HepG2 (cell line): ENCODE measurements at regions not wholly inside any gene's neighbourhood (a gene's known extent, or its start where the extent isn't known, plus 50 kb on each side); places are given as distances from the start of the nearest gene placed in this dataset.

Experiments
- ATAC-seq: fragments of 200-7000 bp; cut with Tn5 transposase; 3 replicates; pipeline ENCODE4 v1.9.1; 2020; ENCODE audit warnings: mild to moderate bottlenecking, moderate library complexity
- BruUV-seq: library from RNA; stranded (reverse); fragments of 400-500 nt; replicated peaks from 2 replicates; lab custom pipeline; 2021; lab: Mats Ljungman, UMichigan
- CTCF ChIA-PET: fragments of 300-600 bp; formaldehyde crosslinking; extraction: SDS; loops from one replicate; lab custom pipeline; 2021; ENCODE audit warnings: low total read pairs, inconsistent platforms, low intra/inter-chr PET ratio; lab: Yijun Ruan, JAX
- POLR2A ChIA-PET: fragments of 350-600 bp; sonication (Branson Sonifier 250); formaldehyde crosslinking; loops from one replicate; lab custom pipeline; 2020; ENCODE audit warnings: antibody characterized with exemption, inconsistent platforms; lab: Yijun Ruan, JAX
- DNase-seq: peaks from one replicate; pipeline ENCODE4 v3.0.0-alpha.2; 2015; ENCODE audit warnings: low spot score
- FAIRE-seq: peaks from 3 replicates; lab custom pipeline; 2011; peaks lifted over from hg19 to GRCh38; lab: Jason Lieb, UNC
- H2AFZ ChIP-seq: one replicate; pipeline ENCODE4 v1.6.1; 2011; ENCODE audit warnings: low read length, inconsistent platforms
- H3K27ac ChIP-seq: fragments of 300-600 bp; 3 replicates; pipeline ENCODE4 v1.8.0; 2011; ENCODE audit warnings: mixed run types, mild to moderate bottlenecking, mixed read lengths, low read length, inconsistent platforms; ENCODE audit not compliant: insufficient read depth; ENCODE audit errors: extremely low read length
- H3K27me3 ChIP-seq, 2 experiments: fragments of 200-600 bp in 1 of 2; 2 replicates in 1 of 2; 3 replicates in 1 of 2; pipeline versions ENCODE4 v1.6.0 to v1.8.0; 2011; ENCODE audit warnings: low read length in 2 of 2, mild to moderate bottlenecking in 2 of 2, moderate library complexity in 2 of 2, inconsistent platforms in 1 of 2; ENCODE audit not compliant: insufficient read depth in 2 of 2, control insufficient read depth in 1 of 2
- H3K36me3 ChIP-seq, 2 experiments: fragments of 200-600 bp in 1 of 2; replicated peaks in 1 of 2; 2 replicates in 1 of 2; 3 replicates in 1 of 2; pipeline versions ENCODE4 v1.5.1 to v1.8.0; 2011; ENCODE audit warnings: low read length in 2 of 2, inconsistent platforms in 1 of 2; ENCODE audit not compliant: insufficient read depth in 2 of 2, control insufficient read depth in 1 of 2
- H3K4me1 ChIP-seq: 2 replicates; pipeline ENCODE4 v1.5.1; 2012; ENCODE audit warnings: low read length, inconsistent platforms; ENCODE audit not compliant: insufficient read depth
- H3K4me2 ChIP-seq: 2 replicates; pipeline ENCODE4 v1.6.0; 2011; ENCODE audit warnings: low read depth, low read length, inconsistent platforms
- H3K4me3 ChIP-seq, 3 experiments: fragments of 200-600 bp in 1 of 3; sonication (generic), shearing (Covaris generic) in 1 of 3; replicated peaks in 1 of 3; 2 replicates each; pipeline ENCODE4 v1.5.1; 2011 to 2016; ENCODE audit warnings: low read length in 3 of 3, inconsistent platforms in 2 of 3, low read depth in 2 of 3, mild to moderate bottlenecking in 2 of 3, control low read depth in 1 of 3, mixed read lengths in 1 of 3; ENCODE audit not compliant: insufficient read depth in 1 of 3
- H3K79me2 ChIP-seq: one replicate; pipeline ENCODE4 v1.6.1; 2011; ENCODE audit warnings: low read length, inconsistent platforms; ENCODE audit not compliant: insufficient read depth
- H3K9ac ChIP-seq: 2 replicates; pipeline ENCODE4 v1.6.0; 2011; ENCODE audit warnings: mild to moderate bottlenecking, low read depth, low read length, inconsistent platforms; ENCODE audit not compliant: insufficient read depth
- H3K9me3 ChIP-seq: 2 replicates; pipeline ENCODE4 v1.5.1; 2012; ENCODE audit warnings: mild to moderate bottlenecking, low read length
- H4K20me1 ChIP-seq: 2 replicates; pipeline ENCODE4 v1.6.0; 2011; ENCODE audit warnings: inconsistent platforms, mild to moderate bottlenecking, low read length, moderate library complexity; ENCODE audit not compliant: insufficient read depth
- ATF7-NPFF ChIP-seq: sonication (generic); formaldehyde crosslinking; IDR thresholded peaks from 2 replicates; pipeline ENCODE4 v1.8.1; 2023; ENCODE audit warnings: mild to moderate bottlenecking, low read depth, missing genetic modification reagents, moderate library complexity
- CREM ChIP-seq, 2 experiments: sonication (generic) in 1 of 2; formaldehyde crosslinking in 1 of 2; IDR thresholded peaks; 2 replicates each; pipeline versions ENCODE4 v1.4.0 to v1.6.1; 2016 to 2020; ENCODE audit warnings: antibody characterized with exemption in 1 of 2, mild to moderate bottlenecking in 1 of 2, missing genetic modification reagents in 1 of 2
- HNF4A ChIP-seq: sonication (generic); formaldehyde crosslinking; IDR thresholded peaks from 2 replicates; pipeline ENCODE4 v1.4.0; 2020; ENCODE audit warnings: missing genetic modification reagents
- POLR2AphosphoS5 ChIP-seq: IDR thresholded peaks from 2 replicates; pipeline ENCODE4 v1.6.1; 2012; ENCODE audit warnings: low read depth, low read length
- RELA ChIP-seq: sonication (generic); formaldehyde crosslinking; IDR thresholded peaks from 2 replicates; pipeline ENCODE4 v1.4.0; 2020; ENCODE audit warnings: missing genetic modification reagents
- TBX3 ChIP-seq: fragments of 450-650 bp; IDR thresholded peaks from 2 replicates; pipeline ENCODE4 v1.6.1; 2017; ENCODE audit warnings: antibody characterized with exemption, mild to moderate bottlenecking, inconsistent platforms, borderline replicate concordance
- TMF1 ChIP-seq: sonication (generic); formaldehyde crosslinking; IDR thresholded peaks from 2 replicates; pipeline ENCODE4 v1.8.1; 2022; ENCODE audit warnings: low read depth, missing genetic modification reagents
- YEATS2 ChIP-seq: sonication (generic); formaldehyde crosslinking; IDR thresholded peaks from 2 replicates; pipeline ENCODE4 v1.4.0; 2020; ENCODE audit warnings: missing genetic modification reagents, borderline replicate concordance
- ZNF274 ChIP-seq: sonication (generic); formaldehyde crosslinking; IDR thresholded peaks from 2 replicates; pipeline ENCODE4 v1.5.1; 2020; ENCODE audit warnings: mild to moderate bottlenecking, missing genetic modification reagents
- ZNF296 ChIP-seq: sonication (generic); formaldehyde crosslinking; conservative IDR thresholded peaks from 2 replicates; pipeline ENCODE4 v1.5.0; 2020; ENCODE audit warnings: mild to moderate bottlenecking, missing genetic modification reagents
- ZNF30 ChIP-seq: sonication (generic); formaldehyde crosslinking; IDR thresholded peaks from 2 replicates; pipeline ENCODE4 v1.5.0; 2020; ENCODE audit warnings: mild to moderate bottlenecking, missing genetic modification reagents
- ZNF530 ChIP-seq: sonication (generic); formaldehyde crosslinking; IDR thresholded peaks from 2 replicates; pipeline ENCODE4 v1.5.0; 2020; ENCODE audit warnings: low read depth, mild to moderate bottlenecking, missing genetic modification reagents
- ZSCAN12 ChIP-seq: sonication (generic); formaldehyde crosslinking; IDR thresholded peaks from 2 replicates; pipeline ENCODE4 v1.9.0; 2021; ENCODE audit warnings: mild to moderate bottlenecking, missing genetic modification reagents
- in situ Hi-C: cut with HindIII; loops from 2 replicates; pipeline ENCODE4 v1.10.0; 2017; ENCODE audit warnings: low pct_unique_long_range_greater_than_20kb; ENCODE audit not compliant: extremely low pct_ligation_motif_present
- intact Hi-C: fragments of 100-400 bp; cut with micrococcal nuclease; formaldehyde crosslinking; loops from one replicate; pipeline ENCODE4 v1.10.0; 2022; ENCODE audit not compliant: unreplicated experiment
- TF ChIP-seq, protein P1 (sequence below): sonication (generic); formaldehyde crosslinking; IDR thresholded peaks from 2 replicates; pipeline ENCODE4 v1.8.0; 2023; ENCODE audit warnings: mild to moderate bottlenecking, missing genetic modification reagents
- TF ChIP-seq, protein P2 (sequence below): sonication (generic); formaldehyde crosslinking; IDR thresholded peaks from 2 replicates; pipeline ENCODE4 v1.5.0; 2020; ENCODE audit warnings: missing genetic modification reagents
- TF ChIP-seq, protein P3 (sequence below): sonication (generic); formaldehyde crosslinking; IDR thresholded peaks from 2 replicates; pipeline ENCODE4 v1.4.0; 2020; ENCODE audit warnings: mild to moderate bottlenecking, missing genetic modification reagents
- TF ChIP-seq, protein P4 (sequence below): sonication (generic); formaldehyde crosslinking; IDR thresholded peaks from 2 replicates; pipeline ENCODE4 v1.4.0; 2020; ENCODE audit warnings: mild to moderate bottlenecking, low read depth, missing genetic modification reagents
- TF ChIP-seq, protein P5 (sequence below): sonication (generic); formaldehyde crosslinking; IDR thresholded peaks from 2 replicates; pipeline ENCODE4 v1.8.1; 2023; ENCODE audit warnings: missing genetic modification reagents, mild to moderate bottlenecking, borderline replicate concordance
- TF ChIP-seq, protein P6 (sequence below): sonication (generic); formaldehyde crosslinking; IDR thresholded peaks from 2 replicates; pipeline ENCODE4 v1.4.0; 2020; ENCODE audit warnings: missing genetic modification reagents, borderline replicate concordance

DNA sequence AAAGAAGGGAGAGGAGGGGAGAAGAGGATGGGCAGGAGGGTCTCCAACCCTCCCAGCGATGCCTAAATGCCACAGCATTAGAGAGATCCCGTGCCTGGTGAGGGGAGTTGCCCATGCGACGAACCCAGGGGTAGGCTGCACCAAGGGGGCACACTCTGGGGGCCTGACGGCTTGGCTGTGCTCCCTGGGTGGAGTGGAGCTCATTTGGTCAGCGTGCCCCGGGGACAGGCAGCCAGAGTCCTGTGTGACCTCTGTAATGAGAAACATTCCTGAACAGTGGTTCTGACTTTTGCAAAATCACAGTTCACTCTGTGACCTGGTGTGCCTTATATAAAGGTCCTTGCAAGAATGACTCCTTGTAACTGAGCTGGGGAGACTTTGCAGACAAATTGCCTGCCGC is 205.0 kb upstream of the N4BP1 start (continued):
- TF ChIP-seq, protein P1, sequence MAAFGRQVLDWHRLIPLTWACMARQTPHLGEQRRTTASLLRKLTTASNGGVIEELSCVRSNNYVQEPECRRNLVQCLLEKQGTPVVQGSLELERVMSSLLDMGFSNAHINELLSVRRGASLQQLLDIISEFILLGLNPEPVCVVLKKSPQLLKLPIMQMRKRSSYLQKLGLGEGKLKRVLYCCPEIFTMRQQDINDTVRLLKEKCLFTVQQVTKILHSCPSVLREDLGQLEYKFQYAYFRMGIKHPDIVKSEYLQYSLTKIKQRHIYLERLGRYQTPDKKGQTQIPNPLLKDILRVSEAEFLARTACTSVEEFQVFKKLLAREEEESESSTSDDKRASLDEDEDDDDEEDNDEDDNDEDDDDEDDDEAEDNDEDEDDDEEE (CRISPR knock-in tag): no peak
- TF ChIP-seq TMF1: no peak
- no peak for TF ChIP-seq ZNF530 (CRISPR knock-in tag)
- no peak for TF ChIP-seq RELA (CRISPR knock-in tag)
- TF ChIP-seq TBX3: no peak
- TF ChIP-seq, protein P2, sequence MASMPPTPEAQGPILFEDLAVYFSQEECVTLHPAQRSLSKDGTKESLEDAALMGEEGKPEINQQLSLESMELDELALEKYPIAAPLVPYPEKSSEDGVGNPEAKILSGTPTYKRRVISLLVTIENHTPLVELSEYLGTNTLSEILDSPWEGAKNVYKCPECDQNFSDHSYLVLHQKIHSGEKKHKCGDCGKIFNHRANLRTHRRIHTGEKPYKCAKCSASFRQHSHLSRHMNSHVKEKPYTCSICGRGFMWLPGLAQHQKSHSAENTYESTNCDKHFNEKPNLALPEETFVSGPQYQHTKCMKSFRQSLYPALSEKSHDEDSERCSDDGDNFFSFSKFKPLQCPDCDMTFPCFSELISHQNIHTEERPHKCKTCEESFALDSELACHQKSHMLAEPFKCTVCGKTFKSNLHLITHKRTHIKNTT (CRISPR knock-in tag): no peak
- TF ChIP-seq POLR2AphosphoS5: no peak
- TF ChIP-seq, protein P3, sequence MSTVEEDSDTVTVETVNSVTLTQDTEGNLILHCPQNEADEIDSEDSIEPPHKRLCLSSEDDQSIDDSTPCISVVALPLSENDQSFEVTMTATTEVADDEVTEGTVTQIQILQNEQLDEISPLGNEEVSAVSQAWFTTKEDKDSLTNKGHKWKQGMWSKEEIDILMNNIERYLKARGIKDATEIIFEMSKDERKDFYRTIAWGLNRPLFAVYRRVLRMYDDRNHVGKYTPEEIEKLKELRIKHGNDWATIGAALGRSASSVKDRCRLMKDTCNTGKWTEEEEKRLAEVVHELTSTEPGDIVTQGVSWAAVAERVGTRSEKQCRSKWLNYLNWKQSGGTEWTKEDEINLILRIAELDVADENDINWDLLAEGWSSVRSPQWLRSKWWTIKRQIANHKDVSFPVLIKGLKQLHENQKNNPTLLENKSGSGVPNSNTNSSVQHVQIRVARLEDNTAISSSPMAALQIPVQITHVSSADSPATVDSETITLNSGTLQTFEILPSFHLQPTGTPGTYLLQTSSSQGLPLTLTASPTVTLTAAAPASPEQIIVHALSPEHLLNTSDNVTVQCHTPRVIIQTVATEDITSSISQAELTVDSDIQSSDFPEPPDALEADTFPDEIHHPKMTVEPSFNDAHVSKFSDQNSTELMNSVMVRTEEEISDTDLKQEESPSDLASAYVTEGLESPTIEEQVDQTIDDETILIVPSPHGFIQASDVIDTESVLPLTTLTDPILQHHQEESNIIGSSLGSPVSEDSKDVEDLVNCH (CRISPR knock-in tag): no peak

DNA sequence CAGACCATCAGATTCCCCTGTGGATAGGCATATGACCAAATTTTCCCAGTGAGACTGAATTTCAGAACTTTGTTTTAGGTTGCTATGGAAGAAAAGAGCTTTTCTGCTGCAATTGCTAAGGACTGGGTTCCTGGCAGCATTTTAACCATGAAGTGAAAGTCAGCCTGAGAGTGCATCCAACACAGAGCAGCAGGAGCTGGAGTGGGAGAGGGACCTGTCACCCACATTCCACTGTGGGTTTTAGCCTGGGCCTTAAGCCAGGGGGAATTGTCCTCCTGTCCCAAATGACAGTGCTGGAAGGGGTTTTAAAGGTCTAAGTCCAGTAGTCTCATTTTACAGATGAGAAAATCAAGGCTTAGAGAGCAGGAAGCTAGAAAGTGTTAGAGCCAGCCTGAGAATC is 203.5 kb upstream of the N4BP1 start:
- ChIA-PET CTCF (no interaction called here), POLR2A (no interaction called here)
- no peak for ATAC-seq
- no peak for DNase-seq
- Histone ChIP-seq H2AFZ (no peak overlapping the region), H3K27ac (no peak overlapping the region), H3K9me3 (no peaks in the 10 kb centered on the region), H4K20me1 (no peaks in the 10 kb centered on the region), H3K4me1 (no peaks in the 10 kb centered on the region), H3K9ac (no peak overlapping the region), H3K79me2 (no peaks in the 10 kb centered on the region), H3K4me2 (no peak overlapping the region), H3K27me3 (peaks cover 3 to 47% of the 10 kb centered on the region in 2 experiments), H3K4me3 (no peak overlapping the region), H3K36me3 (no peaks in the 10 kb centered on the region)
- no TSS peak for BruUV-seq
- intact Hi-C loops (no loop called here), in situ Hi-C loops (no loop called here)
- no peak for FAIRE-seq
- TF ChIP-seq ATF7-NPFF (CRISPR knock-in tag) (no peak), YEATS2 (CRISPR knock-in tag) (no peak), ZSCAN12 (CRISPR knock-in tag) (no peak), HNF4A (CRISPR knock-in tag) (no peak), ZNF30 (no peak), ZNF274 (CRISPR knock-in tag) (no peak), POLR2AphosphoS5 (no peak), CREM (IDR thresholded peaks at IDR 0.05) (no peak), CREM (CRISPR knock-in tag; IDR thresholded peaks at IDR 0.05) (no peak), ZNF296 (CRISPR knock-in tag) (no peak)
- TF ChIP-seq, protein P4, sequence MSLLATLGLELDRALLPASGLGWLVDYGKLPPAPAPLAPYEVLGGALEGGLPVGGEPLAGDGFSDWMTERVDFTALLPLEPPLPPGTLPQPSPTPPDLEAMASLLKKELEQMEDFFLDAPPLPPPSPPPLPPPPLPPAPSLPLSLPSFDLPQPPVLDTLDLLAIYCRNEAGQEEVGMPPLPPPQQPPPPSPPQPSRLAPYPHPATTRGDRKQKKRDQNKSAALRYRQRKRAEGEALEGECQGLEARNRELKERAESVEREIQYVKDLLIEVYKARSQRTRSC (CRISPR knock-in tag): no peak
- TF ChIP-seq, protein P5, sequence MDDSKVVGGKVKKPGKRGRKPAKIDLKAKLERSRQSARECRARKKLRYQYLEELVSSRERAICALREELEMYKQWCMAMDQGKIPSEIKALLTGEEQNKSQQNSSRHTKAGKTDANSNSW: no peak
- TF ChIP-seq, protein P6, sequence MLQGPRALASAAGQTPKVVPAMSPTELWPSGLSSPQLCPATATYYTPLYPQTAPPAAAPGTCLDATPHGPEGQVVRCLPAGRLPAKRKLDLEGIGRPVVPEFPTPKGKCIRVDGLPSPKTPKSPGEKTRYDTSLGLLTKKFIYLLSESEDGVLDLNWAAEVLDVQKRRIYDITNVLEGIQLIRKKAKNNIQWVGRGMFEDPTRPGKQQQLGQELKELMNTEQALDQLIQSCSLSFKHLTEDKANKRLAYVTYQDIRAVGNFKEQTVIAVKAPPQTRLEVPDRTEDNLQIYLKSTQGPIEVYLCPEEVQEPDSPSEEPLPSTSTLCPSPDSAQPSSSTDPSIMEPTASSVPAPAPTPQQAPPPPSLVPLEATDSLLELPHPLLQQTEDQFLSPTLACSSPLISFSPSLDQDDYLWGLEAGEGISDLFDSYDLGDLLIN: no peak
